A673 (cell line): ENCODE measurements at regions not wholly inside any gene's neighbourhood (a gene's known extent, or its start where the extent isn't known, plus 50 kb on each side); places are given as distances from the start of the nearest gene placed in this dataset.

Source experiments
- CTCF ChIP-seq: fragments of 300-800, 200-600 bp; sonication (generic); conservative IDR thresholded peaks from 2 replicates; pipeline ENCODE4 v1.5.1; 2017; ENCODE audit warnings: low read depth, mild to moderate bottlenecking, antibody characterized with exemption, low read length, moderate library complexity, mixed read lengths
- EZH2 ChIP-seq: fragments of 200-600 bp; sonication (generic); IDR thresholded peaks from 2 replicates; pipeline ENCODE4 v1.6.1; 2017; ENCODE audit warnings: borderline replicate concordance, low read depth, mild to moderate bottlenecking, mixed read lengths, antibody characterized with exemption, low read length; ENCODE audit not compliant: poor library complexity, severe bottlenecking

- TF ChIP-seq CTCF (no peak), EZH2 (no peak)
Measured at GRCh38 chr9:3768286-3768685, 242.5 kb upstream of the RFX3 start.
